Prostate gland (tissue), 2 donors: ENCODE measurements at regions not wholly inside any gene's neighbourhood (a gene's known extent, or its start where the extent isn't known, plus 50 kb on each side); places are given as distances from the start of the nearest gene placed in this dataset.

Source experiments
- POLR2A ChIP-seq: fragments of 450-650 bp; IDR thresholded peaks from one replicate; pipeline ENCODE4 v1.6.1; 2016; ENCODE audit warnings: antibody characterized with exemption, mild to moderate bottlenecking
- POLR2AphosphoS5 ChIP-seq: sonication (generic); formaldehyde crosslinking; IDR thresholded peaks from one replicate; pipeline ENCODE4 v1.6.1; 2017; ENCODE audit warnings: antibody characterized with exemption
- TF ChIP-seq, protein P1 (sequence below), 4 experiments: fragments of 200-600 bp in 2 of 4; fragments of 450-650 bp in 2 of 4; sonication (generic) in 2 of 4; IDR thresholded peaks; 1 replicate in 3 of 4; 2 replicates in 1 of 4; pipeline ENCODE4 v1.5.1; 2016 to 2019; ENCODE audit warnings: antibody characterized with exemption in 4 of 4, mild to moderate bottlenecking in 2 of 4, moderate library complexity in 2 of 4

- TF ChIP-seq, protein P1, sequence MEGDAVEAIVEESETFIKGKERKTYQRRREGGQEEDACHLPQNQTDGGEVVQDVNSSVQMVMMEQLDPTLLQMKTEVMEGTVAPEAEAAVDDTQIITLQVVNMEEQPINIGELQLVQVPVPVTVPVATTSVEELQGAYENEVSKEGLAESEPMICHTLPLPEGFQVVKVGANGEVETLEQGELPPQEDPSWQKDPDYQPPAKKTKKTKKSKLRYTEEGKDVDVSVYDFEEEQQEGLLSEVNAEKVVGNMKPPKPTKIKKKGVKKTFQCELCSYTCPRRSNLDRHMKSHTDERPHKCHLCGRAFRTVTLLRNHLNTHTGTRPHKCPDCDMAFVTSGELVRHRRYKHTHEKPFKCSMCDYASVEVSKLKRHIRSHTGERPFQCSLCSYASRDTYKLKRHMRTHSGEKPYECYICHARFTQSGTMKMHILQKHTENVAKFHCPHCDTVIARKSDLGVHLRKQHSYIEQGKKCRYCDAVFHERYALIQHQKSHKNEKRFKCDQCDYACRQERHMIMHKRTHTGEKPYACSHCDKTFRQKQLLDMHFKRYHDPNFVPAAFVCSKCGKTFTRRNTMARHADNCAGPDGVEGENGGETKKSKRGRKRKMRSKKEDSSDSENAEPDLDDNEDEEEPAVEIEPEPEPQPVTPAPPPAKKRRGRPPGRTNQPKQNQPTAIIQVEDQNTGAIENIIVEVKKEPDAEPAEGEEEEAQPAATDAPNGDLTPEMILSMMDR (IDR thresholded peaks at IDR 0.05): no peak
- no peak for TF ChIP-seq POLR2AphosphoS5
- no peak for TF ChIP-seq POLR2A
Observed at GRCh38 chr3:146970236-146970635, 365.1 kb upstream of the PLSCR5 start.
